22Rv1 (cell line): ENCODE measurements at regions not wholly inside any gene's neighbourhood (a gene's known extent, or its start where the extent isn't known, plus 50 kb on each side); places are given as distances from the start of the nearest gene placed in this dataset.

ENCODE experiments used
- CTCF ChIP-seq: fragments of 450-650 bp; IDR thresholded peaks from 2 replicates; pipeline ENCODE4 v1.5.1; 2017; ENCODE audit warnings: mild to moderate bottlenecking
- ZFX ChIP-seq: fragments of 450-650 bp; IDR thresholded peaks from 2 replicates; pipeline ENCODE4 v1.6.1; 2017; ENCODE audit warnings: antibody characterized with exemption, borderline replicate concordance

DNA sequence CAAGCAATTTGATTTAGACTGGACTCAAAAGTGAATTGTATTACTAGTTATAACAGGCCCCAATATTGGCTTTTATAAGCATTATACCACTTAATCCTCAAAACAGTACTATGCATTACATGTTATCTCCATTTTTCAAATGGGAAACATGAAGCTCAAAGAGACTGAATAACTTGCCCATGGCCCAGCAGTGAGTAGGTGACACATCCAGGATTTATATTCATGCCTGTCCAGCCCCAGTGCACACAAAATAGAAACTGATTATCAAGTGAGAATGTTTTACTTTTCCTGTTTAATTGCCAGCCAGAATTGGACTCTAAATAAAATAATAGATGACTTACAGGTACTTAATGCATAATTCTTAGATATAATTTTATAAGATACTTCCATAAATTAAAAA is 82.9 kb downstream of the NIBAN1 start:
- TF ChIP-seq CTCF (no peak), ZFX (no peak)
